GM19468 (cell line): ENCODE measurements at regions not wholly inside any gene's neighbourhood (a gene's known extent, or its start where the extent isn't known, plus 50 kb on each side); places are given as distances from the start of the nearest gene placed in this dataset.
"Not testable (repeated sequence)": the region's sequence is repeated elsewhere in the genome, so short reads cannot be mapped to it uniquely, and the experiment has no call there.

Source experiments
- ATAC-seq: cut with Tn5 transposase; IDR thresholded peaks from one replicate; pipeline ENCODE4 v1.9.1; 2021; ENCODE audit warnings: mild to moderate bottlenecking, moderate library complexity, moderate number of reproducible peaks; ENCODE audit not compliant: unreplicated experiment; ENCODE audit errors: extremely low read depth

GRCh38 chr2:224182498-224182897, 143.4 kb upstream of the SERPINE2 start:
- no peak for ATAC-seq

- ATAC-seq = no peak
Measured at GRCh38 chr2:224181534-224182155, 142.6 kb upstream of the SERPINE2 start.

- no peak for ATAC-seq
Measured at GRCh38 chr2:224180810-224181209, 141.7 kb upstream of the SERPINE2 start.

GRCh38 chr2:224178056-224178455, 139.0 kb upstream of the SERPINE2 start:
- ATAC-seq = no peak

DNA sequence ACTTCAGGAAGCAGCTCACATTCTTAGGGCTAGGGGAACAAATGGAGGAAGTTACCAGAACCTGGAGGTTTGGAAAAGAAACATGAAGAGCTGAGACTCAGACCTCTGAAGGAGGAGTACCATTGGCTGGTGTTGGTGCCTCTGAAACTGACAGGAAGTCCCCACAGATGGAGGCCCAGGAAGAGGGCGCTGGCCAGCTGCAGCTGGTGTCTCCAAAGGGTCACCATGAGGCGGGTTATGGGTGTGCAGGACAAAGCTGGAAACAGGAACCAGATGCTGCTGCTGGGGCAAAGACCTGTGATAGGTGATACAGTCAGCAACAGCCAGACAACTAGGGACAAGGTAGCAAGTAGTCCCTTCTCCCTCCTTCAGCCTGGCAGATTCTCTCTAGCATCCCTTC, 136.5 kb upstream of the SERPINE2 start:
- ATAC-seq = no peak

DNA sequence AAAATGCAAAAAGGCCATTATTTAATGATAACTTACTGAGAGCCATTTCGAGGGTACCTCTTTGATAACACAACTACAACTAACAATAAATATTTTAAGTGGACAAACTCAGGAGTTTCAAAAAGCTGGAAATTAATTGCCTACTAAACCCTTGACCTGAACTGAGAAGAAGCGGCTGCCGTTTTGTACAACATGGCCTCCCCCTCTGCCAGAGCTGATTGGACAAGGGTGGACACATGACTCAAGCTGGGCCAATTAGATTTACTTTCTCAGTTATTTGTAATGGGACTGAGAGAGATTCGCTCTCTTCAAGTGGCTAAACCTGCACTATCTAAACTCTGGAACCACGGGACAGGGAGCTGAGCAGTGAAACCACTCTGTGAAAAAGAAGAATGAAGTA, 135.9 kb upstream of the SERPINE2 start:
- no peak for ATAC-seq

- ATAC-seq = no peak
Measured at GRCh38 chr2:224174521-224174920, 135.4 kb upstream of the SERPINE2 start.

DNA sequence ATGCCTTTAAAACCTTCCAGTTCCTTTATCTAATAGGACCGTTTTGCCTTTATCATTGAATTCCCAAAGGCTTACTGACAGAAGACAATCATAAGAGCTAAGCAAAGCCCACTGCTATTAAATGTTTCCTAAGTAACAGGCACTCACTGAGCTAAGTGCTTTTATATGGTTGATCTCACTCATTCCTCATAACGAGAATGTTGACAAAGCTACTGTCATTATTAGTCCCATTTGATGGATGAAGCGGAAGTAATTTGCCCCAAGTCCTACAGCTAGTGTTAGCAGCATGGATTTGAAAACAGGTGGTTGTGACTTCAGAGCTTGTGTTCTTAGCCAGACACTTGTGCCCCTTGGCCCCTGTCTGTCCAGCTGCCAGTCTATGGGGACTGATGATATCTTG, 134.8 kb upstream of the SERPINE2 start:
- no peak for ATAC-seq

DNA sequence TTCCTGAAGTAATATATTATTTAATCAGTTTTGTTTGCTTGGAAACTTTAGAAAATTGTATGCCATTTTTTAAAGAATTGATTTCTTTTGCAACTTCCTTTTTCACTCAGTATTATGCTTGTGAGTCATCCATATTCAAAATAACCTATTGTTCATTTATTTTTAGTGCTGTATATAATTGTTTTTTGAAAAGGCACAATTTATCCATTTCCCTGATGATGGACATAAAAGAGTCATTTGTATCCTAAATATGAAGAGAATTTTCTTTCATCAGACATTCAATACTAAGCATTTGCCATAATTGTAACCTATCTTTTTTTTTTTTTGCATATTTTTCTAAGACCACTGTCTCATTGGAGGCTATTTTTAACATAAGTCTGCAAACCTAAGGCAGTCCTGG, 134.1 kb upstream of the SERPINE2 start:
- no peak for ATAC-seq

- ATAC-seq = no peak
Measured at GRCh38 chr2:224171226-224171625, 132.1 kb upstream of the SERPINE2 start.

DNA sequence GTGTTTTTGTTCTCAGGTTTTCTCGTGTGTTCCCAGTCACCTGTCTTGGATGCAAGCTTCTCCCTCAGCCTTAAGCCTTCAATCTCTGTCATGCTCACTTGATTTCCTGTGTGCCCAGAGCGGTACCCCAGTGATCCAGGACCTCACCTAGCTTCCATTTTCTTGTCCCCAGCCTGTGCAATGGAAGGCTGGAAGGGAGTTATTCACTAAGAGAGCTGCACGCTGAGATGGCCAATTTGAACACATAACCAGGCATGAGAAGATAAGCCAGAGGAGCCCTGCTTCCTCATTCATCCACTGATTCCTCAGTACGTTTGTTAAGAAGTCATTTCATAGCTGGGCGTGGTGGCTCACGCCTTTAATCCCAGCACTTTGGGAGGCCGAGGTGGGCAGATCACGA, 130.8 kb upstream of the SERPINE2 start:
- no peak for ATAC-seq

DNA sequence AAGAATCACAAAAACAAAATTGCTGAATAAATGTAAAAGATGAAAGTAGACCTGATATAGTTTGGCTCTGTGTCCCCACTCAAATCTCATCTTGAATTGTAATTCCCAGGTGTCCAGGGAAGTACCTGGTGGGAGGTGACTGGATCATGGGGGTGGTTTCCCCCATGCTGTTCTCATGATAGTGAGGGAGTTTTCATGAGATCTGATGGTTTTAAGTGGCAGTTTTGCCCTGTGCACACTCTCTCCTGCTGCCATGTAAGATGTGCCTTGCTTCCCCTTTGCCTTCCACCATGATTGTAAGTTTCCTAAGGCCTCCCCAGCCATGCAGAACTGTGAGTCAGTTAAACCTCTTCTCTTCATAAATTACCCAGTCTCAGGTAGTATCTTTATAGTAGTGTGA, 128.7 kb upstream of the SERPINE2 start:
- ATAC-seq = not testable (repeated sequence)

GRCh38 chr2:224166654-224167053, 127.6 kb upstream of the SERPINE2 start:
- no peak for ATAC-seq

DNA sequence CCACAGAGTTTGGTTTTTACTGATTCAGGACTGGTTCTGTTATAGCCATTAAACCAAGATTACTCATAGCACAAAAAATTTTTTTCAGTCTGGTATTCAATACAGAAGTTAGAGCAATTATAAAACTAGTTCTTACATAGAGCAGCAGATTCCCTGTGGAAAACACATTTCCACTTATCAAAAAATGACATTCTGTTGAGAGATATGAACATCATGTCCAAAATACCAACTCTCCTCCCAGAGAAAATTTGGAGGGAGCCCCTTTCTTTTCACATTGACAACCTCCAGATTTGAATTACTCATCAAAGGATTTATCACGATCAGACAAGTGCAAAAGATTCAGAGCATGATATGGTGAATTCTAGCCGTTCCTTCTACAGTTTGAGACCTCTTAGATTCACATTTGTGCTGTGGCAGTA, 126.8 kb upstream of the SERPINE2 start:
- no peak for ATAC-seq

- no peak for ATAC-seq
Measured at GRCh38 chr2:224163566-224164307, 124.7 kb upstream of the SERPINE2 start.

GRCh38 chr2:224162122-224162521, 123.0 kb upstream of the SERPINE2 start:
- ATAC-seq = no peak

DNA sequence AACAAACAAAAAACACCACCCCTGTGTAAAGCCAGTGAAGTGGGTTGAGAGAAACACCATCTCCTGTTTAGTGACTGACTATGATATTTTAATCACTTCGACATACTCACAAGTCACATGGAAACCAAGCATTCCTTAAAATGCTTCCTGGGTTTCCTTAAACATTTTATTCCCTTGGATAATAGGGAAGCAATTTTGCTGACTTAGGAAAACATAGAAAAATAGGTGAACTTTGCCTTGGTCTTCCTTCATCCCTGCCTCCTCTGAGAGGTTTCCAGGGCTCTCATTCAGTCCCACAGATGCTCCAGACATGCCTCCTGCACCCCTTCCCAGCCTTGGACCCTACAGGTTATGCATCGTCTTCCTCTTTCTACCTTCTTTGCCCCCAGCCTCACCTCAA, 122.6 kb upstream of the SERPINE2 start:
- ATAC-seq = no peak

DNA sequence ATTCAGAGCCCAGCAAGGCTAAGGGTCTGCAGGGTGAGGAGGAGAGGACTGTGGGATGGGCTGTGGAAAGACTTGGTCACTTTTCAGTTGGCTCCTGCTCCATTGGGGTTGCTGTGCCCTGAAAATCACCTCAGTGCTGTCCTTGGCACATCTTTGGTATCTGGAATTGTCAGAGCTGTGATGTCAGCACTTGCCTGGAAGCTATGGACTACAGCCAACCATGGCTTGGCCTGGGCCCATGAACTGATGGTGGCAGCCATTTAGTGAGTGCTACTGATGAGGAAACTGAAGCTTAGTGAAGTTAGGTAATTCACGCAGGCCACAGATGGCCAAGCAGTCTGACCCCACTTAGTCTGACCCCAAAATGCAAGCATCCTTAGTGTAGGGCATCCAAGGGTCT, 121.8 kb upstream of the SERPINE2 start:
- no peak for ATAC-seq

DNA sequence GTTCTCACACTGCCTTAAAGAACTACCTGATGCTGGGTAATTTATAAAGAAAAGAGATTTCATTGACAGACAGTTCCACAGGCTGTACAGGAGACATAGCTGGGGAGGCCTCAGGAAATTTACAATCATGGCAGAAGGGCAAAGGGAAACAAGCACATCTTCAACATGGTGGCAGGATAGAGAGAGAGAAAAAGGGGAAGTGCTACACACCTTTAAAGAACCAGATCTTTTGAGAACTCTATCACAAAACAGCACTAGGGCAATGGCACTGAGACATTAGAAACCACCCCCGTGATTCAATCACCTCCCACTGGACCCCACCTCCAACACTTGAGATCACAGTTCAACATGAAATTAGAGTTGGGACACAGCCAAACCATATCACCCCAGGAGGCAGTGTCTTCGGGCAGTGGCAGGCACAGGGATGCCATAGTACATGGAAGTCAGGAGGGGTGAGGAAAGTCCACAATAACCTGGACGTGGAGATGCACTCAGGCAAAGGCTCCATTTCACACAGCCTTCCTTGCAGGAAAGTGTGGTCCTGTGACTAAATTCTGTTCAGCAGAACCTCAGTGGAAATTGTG, 120.4 kb upstream of the SERPINE2 start:
- ATAC-seq = no peak

DNA sequence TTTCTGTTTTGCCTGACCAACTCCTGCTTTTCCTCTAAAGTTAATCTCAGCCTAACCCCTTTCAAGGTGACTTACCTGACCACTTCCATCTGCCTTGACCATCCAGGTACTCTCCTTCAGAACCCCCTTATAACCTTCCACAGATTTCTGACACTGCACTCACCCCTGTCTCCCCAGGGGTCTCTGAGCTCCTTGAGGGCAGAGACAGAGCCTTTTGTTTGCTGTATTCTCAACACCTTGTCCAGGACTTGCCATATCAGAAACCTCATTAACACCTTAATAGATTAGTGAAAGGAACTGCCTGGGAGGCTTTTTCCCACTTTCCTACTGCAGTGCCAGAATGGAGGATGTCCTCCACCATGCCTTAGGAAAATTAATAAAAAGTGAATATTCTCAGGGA, 119.7 kb upstream of the SERPINE2 start:
- no peak for ATAC-seq

GRCh38 chr2:224158061-224158460, 119.0 kb upstream of the SERPINE2 start:
- ATAC-seq = no peak

DNA sequence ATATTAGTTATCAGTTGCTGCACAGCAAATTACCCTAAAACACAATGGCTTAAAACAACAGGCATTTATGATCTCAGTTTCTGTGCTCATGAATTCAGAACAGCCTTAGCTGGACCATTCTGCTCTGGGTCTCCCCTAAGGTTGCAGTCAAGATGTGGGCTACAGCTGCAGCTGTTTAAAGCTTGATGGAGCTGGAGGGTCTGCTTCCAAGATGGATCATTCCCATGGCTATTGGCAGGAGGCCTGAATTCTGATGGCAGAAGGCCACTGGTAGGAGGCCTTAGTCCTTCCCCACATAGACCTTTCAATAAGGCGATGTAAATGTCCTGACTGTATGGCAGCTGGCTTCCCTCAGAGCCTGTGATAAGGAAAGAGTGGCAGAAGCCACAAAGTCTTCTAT, 118.6 kb upstream of the SERPINE2 start:
- ATAC-seq = no peak
